Tibial nerve (tissue), 4 donors: ENCODE measurements at regions not wholly inside any gene's neighbourhood (a gene's known extent, or its start where the extent isn't known, plus 50 kb on each side); places are given as distances from the start of the nearest gene placed in this dataset.
"Not testable (repeated sequence)": the region's sequence is repeated elsewhere in the genome, so short reads cannot be mapped to it uniquely, and the experiment has no call there.

ENCODE experiments used
- DNase-seq, 2 donors: peaks; one replicate each; pipeline ENCODE4 v3.0.0-alpha.2; 2019; ENCODE audit warnings: low spot score in 2 of 2
- H3K27ac ChIP-seq, 4 donors: fragments of 200-600 bp; sonication (generic) in 3 of 4; one replicate each; pipeline ENCODE4 v1.5.1; 2017 to 2019; ENCODE audit warnings: mild to moderate bottlenecking in 1 of 4
- H3K27me3 ChIP-seq, 2 donors: fragments of 200-600 bp; sonication (generic) in 1 of 2; one replicate each; pipeline versions ENCODE4 v1.5.1 to v1.6.0; 2017 to 2019
- H3K36me3 ChIP-seq, 3 donors: fragments of 200-600 bp; sonication (generic); one replicate each; pipeline ENCODE4 v1.5.1; 2018 to 2019
- H3K4me1 ChIP-seq, 4 donors: fragments of 200-600 bp; sonication (generic) in 3 of 4; one replicate each; pipeline ENCODE4 v1.5.1; 2017 to 2019
- H3K4me3 ChIP-seq, 4 donors: fragments of 200-600 bp; sonication (generic) in 3 of 4; one replicate each; pipeline ENCODE4 v1.5.1; 2017 to 2019; ENCODE audit warnings: mild to moderate bottlenecking in 1 of 4, moderate library complexity in 1 of 4
- H3K9me3 ChIP-seq, 4 donors: fragments of 200-600 bp; sonication (generic) in 3 of 4; one replicate each; pipeline ENCODE4 v1.5.1; 2017 to 2019
- CTCF ChIP-seq, 5 experiments: fragments of 200-600 bp in 3 of 5; fragments of 450-650 bp in 2 of 5; sonication (generic) in 3 of 5; IDR thresholded peaks; one replicate each; pipeline ENCODE4 v1.5.1; 2016 to 2019; ENCODE audit warnings: antibody characterized with exemption in 5 of 5, mild to moderate bottlenecking in 3 of 5, moderate library complexity in 2 of 5
- EP300 ChIP-seq, 2 donors: sonication (generic); formaldehyde crosslinking; IDR thresholded peaks; one replicate each; pipeline ENCODE4 v1.6.1; 2017; ENCODE audit warnings: antibody characterized with exemption in 2 of 2, mild to moderate bottlenecking in 1 of 2
- POLR2A ChIP-seq, 2 donors: fragments of 450-650 bp; IDR thresholded peaks; one replicate each; pipeline ENCODE4 v1.6.1; 2017; ENCODE audit warnings: antibody characterized with exemption in 2 of 2, mild to moderate bottlenecking in 2 of 2, moderate library complexity in 2 of 2
- WGBS, 2 donors: methylation state at CpG; one replicate each; pipeline ENCODE4 v1.1.5; 2018; 5-methylcytosine and 5-hydroxymethylcytosine counted together

DNA sequence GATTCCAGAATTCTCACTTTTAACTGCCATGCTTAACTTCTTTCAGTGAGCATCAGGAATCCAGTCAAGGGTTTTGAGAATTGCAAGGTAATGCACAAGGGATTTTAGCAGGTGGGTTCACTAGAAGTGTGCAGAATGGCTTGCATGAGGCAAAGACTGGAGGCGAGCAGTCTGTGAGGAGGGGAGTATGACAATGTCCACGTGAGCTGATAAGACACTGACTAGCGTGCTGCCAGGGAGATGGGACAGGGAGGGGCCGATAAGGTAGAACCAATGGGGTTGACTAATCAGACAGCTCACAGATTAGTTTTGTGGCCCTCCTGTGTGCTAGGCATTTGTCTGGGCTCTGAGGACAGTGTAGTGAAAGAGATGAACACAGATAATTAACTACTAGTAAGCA lies 102.0 kb upstream of the DAZL start:
- no peak overlapping the region for H3K4me3 ChIP-seq
- H3K27me3 ChIP-seq, result no peaks in the 10 kb centered on the region
- DNase-seq, result no peak
- 49 to 68% methylated on average over 4 of the region's 4 CpGs for WGBS, 2 donors
- TF ChIP-seq EP300 (IDR thresholded peaks at IDR 0.05) (no peak), POLR2A (IDR thresholded peaks at IDR 0.05) (no peak), CTCF (IDR thresholded peaks at IDR 0.05) (no peak)
- no peaks in the 10 kb centered on the region for H3K4me1 ChIP-seq
- no peak overlapping the region for H3K27ac ChIP-seq
- no peaks in the 10 kb centered on the region for H3K36me3 ChIP-seq
- H3K9me3 ChIP-seq, result peaks cover 0 to 5% (median 0%) of the 10 kb centered on the region in 4 donors

GRCh38 chr3:16708285-16708684 lies 103.1 kb upstream of the DAZL start:
- H3K4me1 ChIP-seq, result no peaks in the 10 kb centered on the region
- no peaks in the 10 kb centered on the region for H3K27me3 ChIP-seq
- no peak overlapping the region for H3K4me3 ChIP-seq
- DNase-seq, result no peak
- peaks cover 0 to 6% (median 0%) of the 10 kb centered on the region in 4 donors for H3K9me3 ChIP-seq
- H3K36me3 ChIP-seq, result no peaks in the 10 kb centered on the region
- H3K27ac ChIP-seq, result no peak overlapping the region
- TF ChIP-seq POLR2A (IDR thresholded peaks at IDR 0.05) (no peak), EP300 (IDR thresholded peaks at IDR 0.05) (no peak)

DNA sequence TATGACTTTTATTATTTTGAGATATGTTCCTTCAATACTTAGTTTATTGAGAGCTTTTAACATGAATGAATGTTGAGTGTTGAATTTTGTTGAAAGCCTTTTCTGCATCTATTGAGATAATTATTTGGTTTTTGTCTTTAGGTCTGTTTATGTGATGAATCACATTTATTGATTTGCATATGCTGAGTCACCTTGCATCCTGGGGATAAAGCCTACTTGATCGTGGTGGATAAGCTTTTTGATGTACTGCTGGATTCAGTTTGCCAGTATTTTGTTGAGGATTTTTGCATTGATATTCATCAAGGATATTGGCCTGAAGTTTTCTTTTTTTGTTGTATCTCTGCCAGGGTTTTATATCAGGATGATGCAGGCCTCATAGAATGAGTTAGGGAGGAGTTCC lies 106.5 kb upstream of the DAZL start:
- H3K9me3 ChIP-seq, result peaks cover 0 to 19% (median 0%) of the 10 kb centered on the region in 4 donors
- not testable (repeated sequence) for H3K27ac ChIP-seq, H3K4me1 ChIP-seq, DNase-seq, H3K27me3 ChIP-seq, H3K36me3 ChIP-seq, H3K4me3 ChIP-seq
- WGBS, 2 donors, result 82 to 83% methylated on average over 1 of the region's 1 CpG

DNA sequence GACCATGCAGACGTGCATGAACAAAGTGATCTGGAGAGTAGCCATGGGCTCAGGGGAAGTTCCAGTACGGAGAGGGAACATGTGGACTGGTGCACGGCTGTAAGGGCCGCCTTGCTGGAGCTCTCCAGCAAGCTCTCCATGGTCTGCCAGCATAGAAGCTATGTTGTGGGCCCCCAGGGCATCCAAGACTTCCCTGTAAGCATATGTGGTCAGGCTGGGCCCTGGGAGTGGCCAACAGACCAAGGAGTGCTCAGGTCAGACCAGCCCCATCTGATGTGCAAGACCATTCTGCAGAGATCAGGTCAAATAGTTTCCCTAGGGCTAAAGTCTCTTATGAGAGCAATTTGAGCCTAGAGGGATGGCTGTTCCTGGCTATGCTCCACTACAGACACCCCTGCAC lies 110.1 kb upstream of the DAZL start:
- Histone ChIP-seq H3K36me3 (no peaks in the 10 kb centered on the region), H3K9me3 (peaks cover 0 to 14% (median 0%) of the 10 kb centered on the region in 4 donors), H3K27ac (no peak overlapping the region), H3K4me1 (no peaks in the 10 kb centered on the region), H3K4me3 (no peak overlapping the region), H3K27me3 (no peaks in the 10 kb centered on the region)
- DNase-seq, result no peak
- TF ChIP-seq CTCF (IDR thresholded peaks at IDR 0.05), result no peak
- TF ChIP-seq POLR2A (IDR thresholded peaks at IDR 0.05), result no peak
- no peak for TF ChIP-seq EP300 (IDR thresholded peaks at IDR 0.05)
- WGBS, 2 donors, result 84 to 88% methylated on average over 4 of the region's 4 CpGs

DNA sequence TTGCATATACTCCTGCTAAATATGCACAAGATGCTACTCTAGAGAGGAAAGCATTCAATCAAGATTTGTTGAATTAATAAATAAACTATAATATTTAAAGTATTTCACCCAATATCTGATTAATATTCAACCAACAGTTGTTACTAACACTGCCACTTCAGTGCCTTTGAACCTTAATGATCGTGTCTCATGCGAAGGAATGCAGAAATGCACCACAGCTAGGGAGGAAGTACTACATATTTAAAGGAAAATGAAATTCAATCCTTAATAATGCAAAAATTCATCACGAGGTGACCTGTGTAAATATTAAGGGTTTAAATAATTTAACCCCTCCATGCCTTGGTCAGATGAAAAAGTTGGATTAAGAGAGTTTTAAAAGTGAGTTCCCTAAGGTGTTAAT lies 114.2 kb upstream of the DAZL start:
- H3K4me1 ChIP-seq, result no peaks in the 10 kb centered on the region

DNA sequence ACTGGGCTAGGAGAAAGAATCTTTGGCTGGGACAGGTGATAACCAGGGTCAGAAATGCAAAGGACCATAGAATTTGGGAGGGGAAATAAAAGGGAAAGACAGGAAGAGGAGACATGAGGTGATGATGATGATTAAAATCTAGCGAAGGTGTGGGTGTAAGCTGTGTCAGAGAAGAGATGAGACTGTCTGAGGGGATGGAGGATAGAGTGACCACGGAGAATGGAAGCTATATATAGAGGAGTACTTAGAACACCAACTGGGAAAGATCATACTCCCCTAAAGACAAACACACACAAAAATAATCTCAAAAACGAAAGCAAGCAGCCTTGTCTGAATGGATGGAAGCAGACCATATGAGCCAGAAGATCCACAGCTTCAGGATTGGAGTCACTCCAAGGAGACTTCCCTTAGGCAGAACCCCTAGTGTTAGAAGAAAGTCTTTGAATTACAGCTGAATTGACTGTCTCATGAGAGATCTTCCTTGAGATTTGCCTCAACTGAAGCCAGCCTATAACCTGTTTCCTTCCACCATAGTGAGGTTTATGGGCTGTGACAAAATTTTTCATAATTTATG lies 115.2 kb upstream of the DAZL start:
- H3K27me3 ChIP-seq, result no peaks in the 10 kb centered on the region
- no peak overlapping the region for H3K4me3 ChIP-seq
- WGBS, 2 donors, result 57 to 75% methylated on average over 3 of the region's 3 CpGs
- H3K36me3 ChIP-seq, result no peaks in the 10 kb centered on the region
- no peak for DNase-seq
- no peaks in the 10 kb centered on the region for H3K4me1 ChIP-seq
- H3K9me3 ChIP-seq, result peaks cover 0 to 8% (median 0%) of the 10 kb centered on the region in 4 donors
- no peak for TF ChIP-seq EP300 (IDR thresholded peaks at IDR 0.05)
- no peak for TF ChIP-seq POLR2A (IDR thresholded peaks at IDR 0.05)
- TF ChIP-seq CTCF (IDR thresholded peaks at IDR 0.05), result no peak
- H3K27ac ChIP-seq, result no peak overlapping the region

More for the DNA sequence above, 114.2 kb upstream of the DAZL start:
- Histone ChIP-seq H3K36me3 (no peaks in the 10 kb centered on the region), H3K4me3 (no peak overlapping the region), H3K27ac (no peak overlapping the region), H3K27me3 (no peaks in the 10 kb centered on the region), H3K9me3 (peaks cover 0 to 8% (median 0%) of the 10 kb centered on the region in 4 donors)
- no peak for DNase-seq
- 55% methylated on average over 3 of the region's 3 CpGs for WGBS, 2 donors
- no peak for TF ChIP-seq CTCF (IDR thresholded peaks at IDR 0.05)
- TF ChIP-seq EP300 (IDR thresholded peaks at IDR 0.05), result no peak
- TF ChIP-seq POLR2A (IDR thresholded peaks at IDR 0.05), result no peak
